Small intestine (tissue), 7 donors: ENCODE measurements at regions not wholly inside any gene's neighbourhood (a gene's known extent, or its start where the extent isn't known, plus 50 kb on each side); places are given as distances from the start of the nearest gene placed in this dataset.
A peak's percentile ranks its signal among the peaks of the same experiment; 100 is the strongest.

Experiments
- DNase-seq, 2 donors: peaks; one replicate each; pipeline versions ENCODE4 v3.0.0 to v3.0.0-alpha.2; 2013
- FAIRE-seq: peaks from 2 replicates; lab custom pipeline; 2012; peaks lifted over from hg19 to GRCh38; lab: Jason Lieb, UNC
- H3K27ac ChIP-seq, 3 donors: one replicate each; pipeline ENCODE4 v1.5.1; 2013; ENCODE audit warnings: low read length in 2 of 3, mild to moderate bottlenecking in 2 of 3, control low read depth in 1 of 3, inconsistent platforms in 1 of 3, low read depth in 1 of 3, moderate library complexity in 1 of 3
- H3K27me3 ChIP-seq, 3 donors: one replicate each; pipeline ENCODE4 v1.6.1; 2013; ENCODE audit warnings: low read length in 3 of 3, inconsistent platforms in 1 of 3; ENCODE audit not compliant: control insufficient read depth in 3 of 3, insufficient read depth in 3 of 3
- H3K36me3 ChIP-seq, 3 donors: one replicate each; pipeline ENCODE4 v1.6.1; 2013; ENCODE audit warnings: low read length in 3 of 3, inconsistent platforms in 1 of 3, low read depth in 1 of 3, mild to moderate bottlenecking in 1 of 3, moderate library complexity in 1 of 3; ENCODE audit not compliant: control insufficient read depth in 3 of 3, insufficient read depth in 2 of 3
- H3K4me1 ChIP-seq, 3 donors: one replicate each; pipeline ENCODE4 v1.6.1; 2013; ENCODE audit warnings: low read length in 2 of 3, inconsistent platforms in 1 of 3, low read depth in 1 of 3, mild to moderate bottlenecking in 1 of 3, moderate library complexity in 1 of 3; ENCODE audit not compliant: control insufficient read depth in 3 of 3, insufficient read depth in 2 of 3
- H3K4me3 ChIP-seq, 3 donors: one replicate each; pipeline ENCODE4 v1.5.1; 2013; ENCODE audit warnings: low read length in 3 of 3, control low read depth in 1 of 3, inconsistent platforms in 1 of 3, low read depth in 1 of 3, mild to moderate bottlenecking in 1 of 3, moderate library complexity in 1 of 3
- H3K9me3 ChIP-seq, 2 donors: one replicate each; pipeline ENCODE4 v1.6.1; 2013; ENCODE audit warnings: low read depth in 1 of 2, low read length in 1 of 2; ENCODE audit not compliant: control insufficient read depth in 2 of 2, insufficient read depth in 1 of 2
- WGBS, 3 donors: extraction: QIAGEN DNeasy Blood & Tissue Kit; methylation state at CpG; one replicate each; pipeline ENCODE4 v1.1.7; 2013; 5-methylcytosine and 5-hydroxymethylcytosine counted together
- donor health status: healthy with polysubstance abuse.
- donor health status: control.
- donor health status: control.
- donor health status: Bipolar disorder and iron deficiency.
- donor health status: healthy.

- Histone ChIP-seq H3K4me1 (no peaks in the 10 kb centered on the region), H3K36me3 (peaks cover 0 to 13% (median 6%) of the 10 kb centered on the region in 3 donors), H3K4me3 (no peak overlapping the region), H3K27ac (no peak overlapping the region), H3K27me3 (no peaks in the 10 kb centered on the region), H3K9me3 (no peaks in the 10 kb centered on the region)
- 78 to 95% (median 92%) methylated on average over 5 of the region's 5 CpGs for WGBS, 3 donors
- no peak for DNase-seq
- no peak for FAIRE-seq
Measured at GRCh38 chr6:144478483-144478882, 193.3 kb downstream of the UTRN start.

- Histone ChIP-seq H3K4me3 (no peak overlapping the region), H3K27me3 (no peaks in the 10 kb centered on the region), H3K27ac (no peak overlapping the region), H3K4me1 (no peaks in the 10 kb centered on the region), H3K36me3 (peaks cover 0 to 11% (median 7%) of the 10 kb centered on the region in 3 donors), H3K9me3 (no peaks in the 10 kb centered on the region)
- FAIRE-seq: no peak
- no peak for DNase-seq
- WGBS, 3 donors: 92 to 96% (median 93%) methylated on average over 1 of the region's 1 CpG
Measured at GRCh38 chr6:144479991-144480390, 194.9 kb downstream of the UTRN start.

GRCh38 chr6:144480473-144480872, 195.3 kb downstream of the UTRN start:
- Histone ChIP-seq H3K9me3 (no peaks in the 10 kb centered on the region), H3K27ac (no peak overlapping the region), H3K4me1 (no peaks in the 10 kb centered on the region), H3K36me3 (peaks cover 2 to 12% (median 6%) of the 10 kb centered on the region in 3 donors), H3K4me3 (no peak overlapping the region), H3K27me3 (no peaks in the 10 kb centered on the region)
- DNase-seq (no peak), FAIRE-seq (no peak)
- 83 to 94% (median 87%) methylated on average over 5 of the region's 5 CpGs for WGBS, 3 donors

GRCh38 chr6:144481527-144481926, 196.4 kb downstream of the UTRN start:
- H3K9me3 ChIP-seq: no peaks in the 10 kb centered on the region
- 75 to 76% (median 75%) methylated on average over 6 of the region's 6 CpGs for WGBS, 3 donors
- no peak overlapping the region for H3K27ac ChIP-seq
- no peaks in the 10 kb centered on the region for H3K27me3 ChIP-seq
- DNase-seq (no peak), FAIRE-seq (no peak)
- H3K4me1 ChIP-seq: no peaks in the 10 kb centered on the region
- no peak overlapping the region for H3K4me3 ChIP-seq
- H3K36me3 ChIP-seq: peaks cover 2 to 7% (median 6%) of the 10 kb centered on the region in 3 donors

- 6 to 7% (median 7%) methylated on average over 4 of the region's 4 CpGs for WGBS, 3 donors
Measured at GRCh38 chr6:144482142-144482541, 197.0 kb downstream of the UTRN start.

GRCh38 chr6:144485531-144485930, 200.4 kb downstream of the UTRN start:
- 84 to 98% (median 95%) methylated on average over 4 of the region's 4 CpGs for WGBS, 3 donors
- Histone ChIP-seq H3K36me3 (peaks cover 2 to 24% (median 11%) of the 10 kb centered on the region in 3 donors), H3K4me1 (no peaks in the 10 kb centered on the region), H3K4me3 (no peak overlapping the region), H3K27me3 (no peaks in the 10 kb centered on the region), H3K9me3 (no peaks in the 10 kb centered on the region), H3K27ac (no peak overlapping the region)
- FAIRE-seq (no peak), DNase-seq (no peak)

More at GRCh38 chr6:144482142-144482541, 197.0 kb downstream of the UTRN start:
- Histone ChIP-seq H3K27ac (no peak overlapping the region), H3K4me3 (no peak overlapping the region), H3K4me1 (no peaks in the 10 kb centered on the region), H3K36me3 (peaks cover 2 to 10% (median 6%) of the 10 kb centered on the region in 3 donors), H3K27me3 (no peaks in the 10 kb centered on the region), H3K9me3 (no peaks in the 10 kb centered on the region)
- no peak for FAIRE-seq
- DNase-seq: peak; percentile 78 to 82

GRCh38 chr6:144488590-144488989, 203.5 kb downstream of the UTRN start:
- no peaks in the 10 kb centered on the region for H3K27me3 ChIP-seq
- peaks cover 2 to 28% (median 11%) of the 10 kb centered on the region in 3 donors for H3K36me3 ChIP-seq
- H3K4me1 ChIP-seq: no peaks in the 10 kb centered on the region
- no peak overlapping the region for H3K27ac ChIP-seq
- 88 to 95% (median 94%) methylated on average over 3 of the region's 3 CpGs for WGBS, 3 donors
- FAIRE-seq (no peak), DNase-seq (no peak)
- H3K4me3 ChIP-seq: no peak overlapping the region
- H3K9me3 ChIP-seq: no peaks in the 10 kb centered on the region

GRCh38 chr6:144493035-144493910, 208.1 kb downstream of the UTRN start:
- Histone ChIP-seq H3K36me3 (peaks cover 0 to 28% (median 6%) of the 10 kb centered on the region in 3 donors), H3K9me3 (no peaks in the 10 kb centered on the region), H3K27ac (no peak overlapping the region), H3K4me3 (no peak overlapping the region), H3K4me1 (no peaks in the 10 kb centered on the region), H3K27me3 (no peaks in the 10 kb centered on the region)
- no peak for FAIRE-seq
- 79 to 81% (median 79%) methylated on average over 6 of the region's 6 CpGs for WGBS, 3 donors
- no peak for DNase-seq
